ENCODE measurements at regions not wholly inside any gene's neighbourhood (a gene's known extent, or its start where the extent isn't known, plus 50 kb on each side); places are given as distances from the start of the nearest gene placed in this dataset.

GRCh38 chr3:22089284-22089683 is 338.3 kb upstream of the ZNF385D start:
- TF ChIP-seq CTCF (IDR thresholded peaks at IDR 0.05; ENCODE audit: borderline replicate concordance, extremely low read depth, low read length, poor library complexity, severe bottlenecking), result peak; percentile 62
- TF ChIP-seq EZH2 (IDR thresholded peaks at IDR 0.05; ENCODE audit: borderline replicate concordance, low read depth, low read length, severe bottlenecking), result no peak

All from DND-41 (cell line).